Activated CD4-positive, alpha-beta T cell treated with anti-CD3 and anti-CD28 coated beads, Interleukin-2, Interleukin-4, amounts not matched to agents 100 ng/mL and 50 ng/mL, durations not matched to agents 16 hours and 8 hours (primary cell): ENCODE measurements at regions not wholly inside any gene's neighbourhood (a gene's known extent, or its start where the extent isn't known, plus 50 kb on each side); places are given as distances from the start of the nearest gene placed in this dataset.

Experiments
- DNase-seq: peaks from one replicate; pipeline ENCODE4 v3.0.0-alpha.2; 2020; ENCODE audit warnings: low spot score

- DNase-seq = no peak
Measured at GRCh38 chrX:39953879-39954278, 143.9 kb downstream of the BCOR start.

- no peak for DNase-seq
Measured at GRCh38 chrX:39954851-39955250, 142.9 kb downstream of the BCOR start.

GRCh38 chrX:39955625-39956024, 142.1 kb downstream of the BCOR start:
- DNase-seq = peak; percentile 22

- DNase-seq = no peak
Measured at GRCh38 chrX:39956803-39957394, 140.9 kb downstream of the BCOR start.

GRCh38 chrX:39957816-39958566, 139.8 kb downstream of the BCOR start:
- DNase-seq = no peak

GRCh38 chrX:39958850-39959249, 138.9 kb downstream of the BCOR start:
- DNase-seq = no peak

GRCh38 chrX:39960219-39960618, 137.5 kb downstream of the BCOR start:
- no peak for DNase-seq

GRCh38 chrX:39961441-39961840, 136.3 kb downstream of the BCOR start:
- no peak for DNase-seq

- no peak for DNase-seq
Measured at GRCh38 chrX:39965051-39965573, 132.6 kb downstream of the BCOR start.

- DNase-seq = no peak
Measured at GRCh38 chrX:39966176-39966575, 131.6 kb downstream of the BCOR start.

- peak; percentile 24 for DNase-seq
Measured at GRCh38 chrX:39967348-39967747, 130.4 kb downstream of the BCOR start.

GRCh38 chrX:39969099-39969818, 128.5 kb downstream of the BCOR start:
- no peak for DNase-seq

GRCh38 chrX:39969819-39970504, 127.8 kb downstream of the BCOR start:
- no peak for DNase-seq

- no peak for DNase-seq
Measured at GRCh38 chrX:39971760-39972159, 126.0 kb downstream of the BCOR start.

- DNase-seq = no peak
Measured at GRCh38 chrX:39972340-39972739, 125.4 kb downstream of the BCOR start.

GRCh38 chrX:39973810-39974209, 123.9 kb downstream of the BCOR start:
- DNase-seq = no peak

GRCh38 chrX:39974270-39974669, 123.5 kb downstream of the BCOR start:
- DNase-seq = no peak

GRCh38 chrX:39975101-39975925, 122.4 kb downstream of the BCOR start:
- DNase-seq = no peak

- DNase-seq = no peak
Measured at GRCh38 chrX:39981946-39982345, 115.8 kb downstream of the BCOR start.

GRCh38 chrX:39982948-39983347, 114.8 kb downstream of the BCOR start:
- no peak for DNase-seq

- DNase-seq = no peak
Measured at GRCh38 chrX:39983715-39984114, 114.0 kb downstream of the BCOR start.
